GM23338 (cell line): ENCODE measurements at regions not wholly inside any gene's neighbourhood (a gene's known extent, or its start where the extent isn't known, plus 50 kb on each side); places are given as distances from the start of the nearest gene placed in this dataset.

Source experiments
- ATAC-seq: fragments of 200-7000 bp; cut with Tn5 transposase; 3 replicates; pipeline ENCODE4 v1.9.1; 2020
- DNase-seq: peaks from one replicate; pipeline ENCODE4 v3.0.0-alpha.2; 2015; ENCODE audit warnings: low spot score
- H2AFZ ChIP-seq: fragments of 200-600 bp; sonication (generic); 2 replicates; pipeline ENCODE4 v1.8.0; 2016; ENCODE audit warnings: antibody characterized with exemption, mild to moderate bottlenecking, moderate library complexity
- H3F3A ChIP-seq: fragments of 200-600 bp; sonication (generic); replicated peaks from 2 replicates; pipeline ENCODE4 v1.8.0; 2017; ENCODE audit warnings: antibody characterized with exemption, mixed run types, low read depth
- H3K27ac ChIP-seq: fragments of 200-600 bp; sonication (generic); 2 replicates; pipeline ENCODE4 v1.6.1; 2016; ENCODE audit warnings: low read depth
- H3K27me3 ChIP-seq: fragments of 200-600 bp; sonication (generic); 2 replicates; pipeline ENCODE4 v1.8.0; 2016; ENCODE audit warnings: mild to moderate bottlenecking, mixed run types, moderate library complexity; ENCODE audit not compliant: insufficient read depth
- H3K36me3 ChIP-seq: fragments of 200-600 bp; sonication (generic); 2 replicates; pipeline ENCODE4 v1.8.0; 2016; ENCODE audit warnings: mild to moderate bottlenecking; ENCODE audit not compliant: insufficient read depth
- H3K4me1 ChIP-seq: fragments of 200-600 bp; sonication (generic); 2 replicates; pipeline ENCODE4 v1.8.0; 2016; ENCODE audit warnings: mild to moderate bottlenecking, moderate library complexity; ENCODE audit not compliant: insufficient read depth
- H3K4me2 ChIP-seq: fragments of 200-600 bp; sonication (generic); 2 replicates; pipeline ENCODE4 v1.7.1; 2017; ENCODE audit warnings: mixed run types
- H3K4me3 ChIP-seq: fragments of 200-600 bp; sonication (generic); 2 replicates; pipeline ENCODE4 v1.6.1; 2016; ENCODE audit warnings: mixed run types
- H3K79me2 ChIP-seq: fragments of 200-600 bp; sonication (generic); replicated peaks from 2 replicates; pipeline ENCODE4 v1.8.0; 2017; ENCODE audit warnings: mild to moderate bottlenecking; ENCODE audit not compliant: insufficient read depth
- H3K9me2 ChIP-seq: fragments of 200-600 bp; sonication (generic); 2 replicates; pipeline ENCODE4 v1.8.0; 2017; ENCODE audit not compliant: insufficient read depth
- H4K20me1 ChIP-seq: fragments of 200-600 bp; sonication (generic); replicated peaks from 2 replicates; pipeline ENCODE4 v1.8.0; 2017; ENCODE audit warnings: mild to moderate bottlenecking; ENCODE audit not compliant: insufficient read depth
- H3K27ac Mint-ChIP-seq: 2 replicates; pipeline ENCODE4 v1.8.0; 2020; ENCODE audit warnings: inconsistent platforms, mild to moderate bottlenecking, moderate library complexity, mixed read lengths
- H3K27me3 Mint-ChIP-seq: 3 replicates; pipeline ENCODE4 v1.8.0; 2022; ENCODE audit warnings: low read depth, mild to moderate bottlenecking, moderate library complexity, mixed read lengths, inconsistent platforms; ENCODE audit not compliant: insufficient read depth, poor library complexity
- H3K36me3 Mint-ChIP-seq: 3 replicates; pipeline ENCODE4 v1.8.0; 2021; ENCODE audit warnings: low read depth, mild to moderate bottlenecking, inconsistent platforms, moderate library complexity, mixed read lengths
- H3K4me1 Mint-ChIP-seq: 3 replicates; pipeline ENCODE4 v1.8.0; 2020; ENCODE audit warnings: mild to moderate bottlenecking, inconsistent platforms, mixed read lengths
- H3K4me3 Mint-ChIP-seq: 3 replicates; pipeline ENCODE4 v1.8.0; 2021; ENCODE audit warnings: moderate library complexity, mild to moderate bottlenecking, inconsistent platforms, mixed read lengths
- H3K9me3 Mint-ChIP-seq: 3 replicates; pipeline ENCODE4 v1.8.0; 2020; ENCODE audit warnings: moderate library complexity, mild to moderate bottlenecking, inconsistent platforms, mixed read lengths
- CTCF ChIP-seq, 2 experiments: fragments of 200-600 bp in 1 of 2; sonication (generic) in 1 of 2; conservative IDR thresholded peaks; 2 replicates each; pipeline versions ENCODE4 v1.5.1 to v1.6.1; 2016 to 2017; ENCODE audit warnings: antibody characterized with exemption in 2 of 2, low read depth in 2 of 2, mild to moderate bottlenecking in 2 of 2, moderate library complexity in 1 of 2
- ETS1 ChIP-seq: IDR thresholded peaks from 2 replicates; pipeline ENCODE4 v1.6.1; 2016; ENCODE audit warnings: antibody characterized with exemption
- EZH2 ChIP-seq: fragments of 200-600 bp; sonication (generic); IDR thresholded peaks from one replicate; pipeline ENCODE4 v1.8.0; 2017; ENCODE audit warnings: antibody characterized with exemption, mild to moderate bottlenecking, low read depth; ENCODE audit not compliant: unreplicated experiment
- EZH2phosphoT487 ChIP-seq: fragments of 200-600 bp; sonication (generic); IDR thresholded peaks from one replicate; pipeline ENCODE4 v1.8.1; 2018; ENCODE audit warnings: antibody characterized with exemption; ENCODE audit not compliant: unreplicated experiment
- JUNB ChIP-seq: IDR thresholded peaks from one replicate; pipeline ENCODE4 v1.6.1; 2016; ENCODE audit warnings: antibody characterized with exemption; ENCODE audit not compliant: unreplicated experiment
- NANOG ChIP-seq: IDR thresholded peaks from 2 replicates; pipeline ENCODE4 v1.6.1; 2016; ENCODE audit warnings: antibody characterized with exemption, borderline replicate concordance
- POLR2AphosphoS5 ChIP-seq: IDR thresholded peaks from 2 replicates; pipeline ENCODE4 v1.6.1; 2016; ENCODE audit warnings: antibody characterized with exemption, low read depth
- STAT1 ChIP-seq: IDR thresholded peaks from one replicate; pipeline ENCODE4 v1.6.1; 2016; ENCODE audit warnings: antibody characterized with exemption; ENCODE audit not compliant: unreplicated experiment

GRCh38 chr2:240196716-240197461 lies 56.4 kb upstream of the OTOS start (continued):
- TF ChIP-seq EZH2phosphoT487, result no peak
- no peak for TF ChIP-seq CTCF (conservative IDR thresholded peaks at IDR 0.05; ENCODE audit: low read depth in 2 of 2)
- TF ChIP-seq ETS1, result no peak
- no peak for TF ChIP-seq POLR2AphosphoS5
- TF ChIP-seq JUNB, result no peak
- no peak for TF ChIP-seq EZH2
- no peak for TF ChIP-seq NANOG
- TF ChIP-seq STAT1, result no peak

- Histone ChIP-seq H2AFZ (no peak overlapping the region), H3K4me1 (no peaks in the 10 kb centered on the region), H3K27ac (no peak overlapping the region), H3K79me2 (no peaks in the 10 kb centered on the region), H3K27me3 (no peaks in the 10 kb centered on the region), H3K4me3 (no peak overlapping the region), H4K20me1 (no peaks in the 10 kb centered on the region), H3K36me3 (no peaks in the 10 kb centered on the region), H3K4me2 (no peak overlapping the region), H3K9me2 (no peaks in the 10 kb centered on the region), H3F3A (no peaks in the 10 kb centered on the region)
- Mint-ChIP-seq H3K27ac (no peak overlapping the region), H3K9me3 (peaks cover 4% of the 10 kb centered on the region), H3K4me3 (no peak overlapping the region), H3K4me1 (peaks cover 10% of the 10 kb centered on the region), H3K27me3 (peaks cover 2% of the 10 kb centered on the region), H3K36me3 (no peaks in the 10 kb centered on the region)
- TF ChIP-seq POLR2AphosphoS5, result no peak
- no peak for TF ChIP-seq ETS1
- no peak for TF ChIP-seq CTCF (conservative IDR thresholded peaks at IDR 0.05; ENCODE audit: low read depth in 2 of 2)
- TF ChIP-seq JUNB, result no peak
- TF ChIP-seq EZH2phosphoT487, result no peak
- ATAC-seq (no peak), DNase-seq (no peak)
These were observed 57.1 kb upstream of the OTOS start for GRCh38 chr2:240197462-240198139.
